NCI-H146 treated with DMSO at 0.1 percent for 48 hours (cell line): ENCODE measurements at regions not wholly inside any gene's neighbourhood (a gene's known extent, or its start where the extent isn't known, plus 50 kb on each side); places are given as distances from the start of the nearest gene placed in this dataset.

Experiments used
- DNase-seq: peaks from one replicate; lab custom pipeline; 2025; ENCODE audit not compliant: unreplicated experiment; lab: John Stamatoyannopoulos, UW

DNA sequence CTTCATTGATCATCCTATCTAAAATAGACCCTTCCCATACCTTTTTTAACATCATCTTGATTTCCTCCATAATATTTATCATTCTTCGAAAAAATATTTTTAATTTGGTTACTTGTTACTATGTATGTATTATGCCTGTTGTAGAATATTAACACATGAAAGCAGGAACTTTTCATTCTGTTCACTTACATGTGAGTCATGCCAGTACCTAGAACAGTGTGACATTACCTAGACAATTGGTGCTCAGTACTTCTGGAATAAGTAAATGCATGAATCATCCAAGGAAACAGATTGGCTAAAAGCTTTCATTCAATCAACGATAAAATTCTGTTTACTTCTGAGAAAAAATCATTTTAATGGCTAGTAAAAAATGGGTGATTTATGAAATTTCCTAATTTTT lies 76.4 kb downstream of the CXXC4 start:
- no peak for DNase-seq

DNA sequence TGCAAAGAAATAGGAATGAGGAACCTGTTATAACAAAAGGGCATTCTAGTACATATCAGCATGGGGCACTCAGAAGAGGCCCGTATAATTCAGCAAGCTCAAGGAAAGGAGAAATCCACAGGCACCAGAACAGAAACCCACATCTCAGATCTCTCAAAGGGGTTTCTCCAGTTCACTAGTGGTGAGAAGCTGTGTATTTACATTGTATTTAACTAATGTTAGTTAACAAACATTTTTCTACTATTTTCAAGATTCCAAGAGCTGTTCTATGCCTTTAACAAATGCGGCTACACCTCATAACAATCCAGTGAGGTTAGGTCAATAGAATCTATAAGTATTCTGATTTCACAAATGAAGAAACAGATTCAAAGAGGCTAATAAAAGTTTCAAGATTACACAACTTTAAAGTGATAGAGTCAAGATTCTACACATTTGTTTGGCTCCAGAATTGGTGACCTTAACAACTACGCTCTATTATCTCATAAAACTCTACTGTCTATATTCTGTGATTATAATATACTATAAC lies 77.3 kb downstream of the CXXC4 start:
- DNase-seq: no peak

GRCh38 chr4:104416725-104417356 lies 77.9 kb downstream of the CXXC4 start:
- no peak for DNase-seq

DNA sequence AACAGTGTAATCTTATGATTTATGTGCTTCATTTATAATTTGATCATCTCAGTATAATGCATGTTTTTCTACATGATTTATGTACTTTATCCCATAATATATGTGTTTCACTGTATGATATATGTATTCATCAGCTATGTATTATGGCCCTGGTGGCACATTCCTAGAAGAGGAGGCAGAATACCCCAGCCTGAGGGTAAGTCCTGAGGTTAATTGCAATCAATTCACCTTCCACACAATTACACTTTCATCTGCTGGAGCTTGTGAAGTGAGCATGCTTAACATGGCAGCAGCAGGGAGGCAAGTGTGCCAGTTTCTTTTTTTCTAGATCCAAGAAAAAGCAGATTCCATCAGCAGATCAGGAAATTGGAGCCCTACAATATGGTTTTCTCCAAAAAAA lies 81.2 kb downstream of the CXXC4 start:
- DNase-seq: no peak

- no peak for DNase-seq
Measured at GRCh38 chr4:104412344-104412743, 82.3 kb downstream of the CXXC4 start.

GRCh38 chr4:104411502-104411901 lies 83.2 kb downstream of the CXXC4 start:
- DNase-seq: no peak

GRCh38 chr4:104408878-104409277 lies 85.8 kb downstream of the CXXC4 start:
- no peak for DNase-seq

DNA sequence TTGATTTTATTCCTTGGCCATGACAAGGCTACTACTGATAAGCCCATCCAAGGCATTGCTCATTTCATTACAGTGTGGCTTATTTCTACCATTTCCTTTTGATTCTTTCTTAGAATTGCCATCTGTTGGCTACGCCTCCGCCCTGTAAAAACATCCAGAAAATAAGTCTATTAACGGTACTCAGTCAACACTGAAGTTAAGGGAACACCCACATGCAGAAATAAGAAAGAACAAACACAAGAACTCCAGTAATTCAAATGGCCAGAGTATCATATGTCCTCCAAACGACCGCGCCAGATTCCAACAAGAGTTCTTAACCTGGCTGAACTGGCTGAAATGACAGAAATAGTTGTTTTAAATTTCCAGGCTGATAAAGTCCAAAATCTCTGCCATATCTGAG lies 90.3 kb downstream of the CXXC4 start:
- DNase-seq: no peak

DNA sequence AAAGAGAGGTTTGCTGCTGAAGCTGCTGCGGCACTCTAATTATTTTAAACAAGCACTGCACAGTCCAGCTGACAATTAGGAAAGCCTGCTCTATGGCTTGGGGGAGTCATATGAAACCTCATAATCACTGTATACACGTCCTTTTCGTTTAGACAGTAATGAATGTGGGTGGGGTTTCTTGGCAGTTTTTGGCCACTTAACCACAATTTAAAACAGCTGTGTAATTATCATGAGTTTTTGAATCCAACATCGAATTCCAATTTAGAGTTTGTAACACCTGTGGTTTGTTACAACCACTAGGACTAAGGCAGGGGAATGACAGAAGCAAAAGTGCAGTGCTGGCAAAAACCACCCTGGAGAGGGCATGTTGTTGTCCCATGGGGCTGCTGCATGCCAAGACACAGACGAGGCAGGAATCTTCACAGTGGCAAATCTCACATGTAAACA lies 99.5 kb downstream of the CXXC4 start:
- peak; percentile 11 for DNase-seq

- peak; percentile 6 for DNase-seq
Measured at GRCh38 chr4:104394406-104395167, 100.1 kb downstream of the CXXC4 start.

GRCh38 chr4:104393655-104394324 lies 100.9 kb downstream of the CXXC4 start:
- DNase-seq: no peak

GRCh38 chr4:104385713-104386112 lies 109.0 kb downstream of the CXXC4 start:
- no peak for DNase-seq

DNA sequence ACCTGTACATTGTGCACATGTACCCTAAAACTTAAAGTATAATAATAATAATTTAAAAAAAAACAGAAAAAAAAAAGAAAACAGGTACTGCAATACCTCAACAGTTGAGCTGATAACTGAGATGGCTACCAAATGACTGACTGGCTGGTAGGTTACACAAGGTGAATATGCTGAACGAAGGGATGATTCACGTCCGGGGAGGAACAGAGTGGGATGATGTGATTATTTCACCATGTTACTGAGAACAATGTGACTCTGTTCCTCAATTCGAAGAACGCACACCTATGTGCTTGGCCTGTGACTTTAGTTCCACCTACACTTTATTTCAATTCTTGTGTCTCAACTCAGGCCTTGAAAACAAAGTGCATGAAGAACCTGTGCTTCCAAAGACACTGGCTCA lies 111.7 kb downstream of the CXXC4 start:
- DNase-seq: no peak

DNA sequence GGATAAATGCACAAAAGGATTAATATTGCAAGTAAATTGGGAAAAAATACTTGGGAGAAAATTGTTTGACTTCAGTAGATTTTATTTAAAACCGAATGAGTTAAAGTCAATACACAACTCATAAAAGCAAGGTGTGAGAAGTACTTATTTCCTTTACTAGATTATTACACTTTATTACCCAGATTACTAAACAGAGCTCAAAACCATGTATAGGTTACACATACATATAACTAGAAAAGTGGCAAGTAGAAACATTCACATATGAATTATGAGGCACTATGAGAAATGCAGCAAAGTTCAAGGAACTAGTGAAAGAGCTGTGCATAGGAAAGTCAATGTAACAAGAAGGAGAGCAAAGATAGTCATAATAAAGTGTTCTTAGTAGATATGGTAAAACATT lies 113.0 kb downstream of the CXXC4 start:
- no peak for DNase-seq

DNA sequence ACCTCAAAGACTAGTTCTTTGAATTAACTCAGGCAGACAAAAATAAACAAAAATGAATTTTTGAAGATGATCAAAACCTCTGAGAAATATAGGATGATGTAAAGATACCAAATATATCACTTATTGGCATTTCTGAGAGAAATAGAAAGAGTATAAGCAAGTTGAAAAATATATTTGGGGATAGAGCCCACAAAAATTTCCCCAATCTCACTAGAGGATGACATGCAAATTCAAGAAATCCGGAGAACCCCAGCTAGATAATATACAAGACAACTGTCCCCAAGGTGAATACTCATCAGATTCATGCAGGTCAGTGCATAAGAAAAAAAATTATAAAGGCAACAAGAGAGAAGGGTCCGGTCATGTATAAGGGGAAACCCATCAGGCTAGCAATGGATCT lies 129.1 kb downstream of the CXXC4 start:
- DNase-seq: no peak

DNA sequence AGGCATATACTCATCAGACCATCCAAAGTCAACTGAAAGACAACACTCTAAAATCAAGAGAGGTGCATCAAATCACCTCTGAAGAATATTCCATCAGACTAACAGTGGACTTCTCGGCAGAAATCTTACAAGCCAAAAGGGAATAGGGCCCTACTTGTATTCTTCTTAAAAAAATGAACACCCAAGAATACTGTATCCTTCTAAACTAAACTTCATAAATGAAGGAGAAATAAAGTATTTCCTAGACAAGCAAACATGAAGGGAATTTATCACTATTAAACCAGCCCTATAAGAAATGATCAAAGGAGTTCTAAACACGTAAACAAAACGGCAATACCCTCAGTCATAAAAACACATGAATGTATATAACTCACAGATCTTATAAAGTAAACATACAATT lies 141.2 kb downstream of the CXXC4 start:
- no peak for DNase-seq

DNA sequence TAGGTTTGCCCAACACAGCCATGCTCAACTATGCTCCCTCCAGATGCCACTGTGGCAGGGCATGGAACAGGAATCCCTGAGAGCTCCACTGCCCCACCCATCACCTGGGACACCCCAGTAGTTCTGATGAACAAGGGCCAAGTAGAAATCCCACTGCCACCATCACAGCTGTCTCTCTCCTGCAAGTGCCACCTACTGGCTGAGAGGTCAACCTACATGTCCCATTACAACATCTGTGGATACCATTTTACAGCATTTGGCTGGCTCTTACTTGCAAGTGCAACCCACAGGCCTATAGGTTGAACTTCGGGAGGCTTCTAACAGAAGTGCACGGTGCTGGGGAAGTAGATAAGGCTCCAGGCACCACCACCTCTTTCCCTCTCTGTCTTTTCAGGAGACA lies 142.5 kb downstream of the CXXC4 start:
- no peak for DNase-seq

DNA sequence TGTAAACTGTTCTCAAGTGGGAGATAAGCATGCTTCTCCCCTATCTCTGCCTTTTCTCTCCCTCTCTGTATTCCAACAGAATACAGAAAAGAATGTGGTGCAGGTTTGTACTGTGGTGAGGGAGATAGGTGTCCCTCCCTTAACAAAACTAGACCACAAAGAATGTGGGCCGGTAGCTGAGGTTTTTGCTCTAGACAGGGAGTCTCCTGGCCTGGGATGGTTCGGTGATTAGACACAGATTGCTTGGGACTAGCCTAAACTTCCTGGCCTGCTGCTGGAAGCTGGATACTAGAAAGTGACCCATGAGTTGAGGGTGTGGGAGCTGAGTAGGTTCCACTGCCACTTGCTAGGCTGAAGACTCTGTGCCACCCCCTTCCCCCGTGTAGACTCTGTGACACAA lies 143.0 kb downstream of the CXXC4 start:
- DNase-seq: no peak

DNA sequence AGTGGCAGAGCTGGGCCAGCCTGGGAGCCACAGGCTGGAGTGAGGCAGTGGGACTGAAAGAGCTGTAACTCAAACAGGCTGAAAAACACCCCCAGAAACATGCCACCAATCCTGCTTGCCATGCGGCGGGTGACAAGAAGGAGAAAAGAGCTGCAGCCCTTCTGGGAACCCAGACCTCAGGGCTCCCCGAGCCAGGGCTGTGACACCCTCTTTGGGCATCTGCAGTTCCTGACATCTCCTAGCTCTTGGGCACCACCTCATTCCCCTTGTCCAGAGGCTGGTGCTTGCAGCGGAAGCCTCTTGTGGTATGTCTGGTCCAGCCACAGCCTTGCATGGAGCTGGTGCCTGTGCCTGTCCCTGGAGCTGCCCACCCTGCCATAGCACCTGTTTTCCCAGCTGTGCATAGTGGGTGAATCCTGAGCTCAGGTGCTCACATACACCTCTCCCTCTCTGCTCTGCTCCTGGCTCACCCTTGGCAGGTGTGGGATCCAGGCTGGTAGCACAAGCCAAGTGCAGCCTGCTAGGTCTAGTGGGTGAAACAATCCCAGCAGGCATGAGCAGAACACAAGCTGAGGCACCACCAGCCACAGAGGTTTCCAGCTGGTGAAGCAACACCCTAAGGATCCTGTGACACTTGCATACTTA lies 149.0 kb downstream of the CXXC4 start:
- DNase-seq: no peak

- no peak for DNase-seq
Measured at GRCh38 chr4:104344342-104344980, 150.2 kb downstream of the CXXC4 start.

- DNase-seq: no peak
Measured at GRCh38 chr4:104334410-104334809, 160.3 kb downstream of the CXXC4 start.
